HG03095 (cell line): ENCODE measurements at regions not wholly inside any gene's neighbourhood (a gene's known extent, or its start where the extent isn't known, plus 50 kb on each side); places are given as distances from the start of the nearest gene placed in this dataset.

Source experiments
- ATAC-seq: cut with Tn5 transposase; IDR thresholded peaks from one replicate; pipeline ENCODE4 v1.9.1; 2021; ENCODE audit warnings: moderate library complexity; ENCODE audit not compliant: unreplicated experiment

GRCh38 chr2:177340158-177340557 is 52.4 kb upstream of the AGPS start:
- no peak for ATAC-seq

GRCh38 chr2:177342736-177343135 is 49.8 kb upstream of the AGPS start:
- ATAC-seq = no peak
